HG02763 (cell line): ENCODE measurements at regions not wholly inside any gene's neighbourhood (a gene's known extent, or its start where the extent isn't known, plus 50 kb on each side); places are given as distances from the start of the nearest gene placed in this dataset.
"Not testable (repeated sequence)": the region's sequence is repeated elsewhere in the genome, so short reads cannot be mapped to it uniquely, and the experiment has no call there.

Source experiments
- ATAC-seq: cut with Tn5 transposase; IDR thresholded peaks from one replicate; pipeline ENCODE4 v1.9.1; 2021; ENCODE audit warnings: mild to moderate bottlenecking, moderate library complexity; ENCODE audit not compliant: unreplicated experiment

DNA sequence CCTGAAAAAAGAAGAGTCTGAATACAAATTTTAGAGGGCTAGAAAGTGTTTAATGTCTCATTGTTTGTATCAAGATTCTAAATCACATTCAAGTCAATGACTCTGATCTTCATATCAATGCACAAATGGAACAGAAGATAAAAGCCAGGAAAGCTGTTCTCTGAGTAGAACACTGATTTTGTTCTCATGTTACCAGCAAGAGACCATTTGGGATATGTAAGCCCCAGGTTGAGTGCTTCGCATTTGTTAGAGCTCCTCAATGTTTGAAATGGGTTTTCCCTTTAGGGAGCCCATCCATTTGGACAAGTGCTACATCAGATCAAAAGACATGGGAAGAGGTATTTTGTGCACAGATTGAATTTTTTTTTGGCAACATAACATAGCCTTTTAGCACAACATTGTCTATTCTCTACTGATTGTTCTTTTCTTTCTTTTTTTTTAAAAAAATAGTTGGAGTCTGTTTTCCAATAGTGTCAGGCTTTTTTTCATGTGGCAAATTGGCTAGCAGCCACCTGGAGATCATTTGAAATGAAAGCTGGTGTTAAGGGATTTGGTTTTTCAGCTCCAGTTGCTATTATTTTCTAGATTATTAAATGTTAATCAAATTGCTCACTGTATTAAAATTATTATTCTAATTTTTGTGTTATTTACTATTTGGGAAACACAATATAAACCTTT is 74.5 kb upstream of the ZPLD1 start:
- ATAC-seq, result no peak

DNA sequence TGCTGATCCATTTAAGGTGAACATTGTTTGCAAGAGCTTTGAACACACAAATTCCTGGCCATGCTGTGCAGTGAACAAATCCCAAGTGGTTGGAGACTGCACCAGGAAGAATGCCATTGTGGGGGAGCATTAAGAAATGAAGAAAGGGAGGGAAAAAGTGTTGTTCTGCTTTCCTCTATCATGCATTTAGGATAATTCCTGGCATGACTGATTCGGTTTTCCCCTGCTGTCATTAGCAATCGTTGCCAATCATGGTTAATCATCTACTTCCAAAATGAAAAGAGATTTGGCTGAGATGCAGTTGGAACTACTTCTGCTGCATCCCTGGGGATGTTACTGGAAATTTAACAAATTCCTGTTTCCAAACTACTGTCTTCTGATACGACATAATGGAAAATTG is 73.7 kb upstream of the ZPLD1 start:
- no peak for ATAC-seq

DNA sequence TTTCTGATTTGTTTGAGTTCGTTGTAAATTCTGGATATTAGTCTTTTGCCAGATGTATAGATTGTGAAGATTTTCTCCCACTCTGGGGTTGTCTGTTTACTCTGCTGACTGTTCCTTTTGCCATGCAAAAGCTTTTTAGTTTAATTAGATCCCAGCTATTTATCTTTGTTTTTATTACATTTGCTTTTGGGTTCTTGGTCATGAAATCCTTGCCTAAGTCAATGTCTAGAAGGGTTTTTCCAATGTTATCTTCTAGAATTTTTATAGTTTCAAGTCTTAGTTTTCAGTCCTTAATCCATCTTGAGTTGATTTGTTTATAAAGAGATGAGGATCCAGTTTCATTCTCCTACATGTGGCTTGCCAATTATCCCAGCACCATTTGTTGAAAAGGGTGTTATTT is 68.7 kb upstream of the ZPLD1 start:
- ATAC-seq, result not testable (repeated sequence)

DNA sequence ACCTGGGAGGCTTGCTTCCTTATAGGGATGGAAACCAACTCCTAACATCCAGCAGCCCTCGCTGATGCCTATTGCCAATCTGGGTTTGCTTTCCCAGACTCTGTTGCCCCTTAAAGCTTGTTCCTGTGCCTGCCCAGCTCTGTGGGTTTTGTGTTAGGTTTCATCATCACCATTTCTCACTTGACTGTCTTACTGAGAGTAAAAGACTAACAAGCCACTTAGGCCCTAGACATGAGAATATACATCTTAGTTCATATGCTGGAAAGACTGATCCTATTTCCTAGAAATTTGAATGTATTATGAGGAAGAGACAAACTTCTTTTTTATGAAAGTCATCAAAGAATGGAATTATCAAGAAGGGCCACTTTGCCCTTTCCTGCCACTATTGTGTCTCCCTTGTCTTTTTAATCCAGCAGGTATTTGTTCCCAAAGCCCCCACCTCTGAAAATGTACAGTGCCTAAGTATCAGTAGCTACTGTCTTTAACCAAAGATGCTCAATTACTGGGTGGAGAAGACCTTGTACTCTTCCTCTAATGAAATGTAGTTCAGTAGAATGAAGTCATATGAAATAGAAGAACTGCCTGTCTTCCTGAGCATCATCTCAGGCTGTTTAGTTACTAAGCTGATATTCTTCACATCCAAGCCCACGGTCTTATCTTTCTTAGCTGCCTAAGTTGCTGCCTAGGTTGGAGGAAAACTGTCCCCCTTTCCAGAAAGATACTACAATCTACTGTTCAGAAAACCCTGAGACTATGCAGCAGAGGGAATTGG is 59.8 kb upstream of the ZPLD1 start:
- no peak for ATAC-seq

DNA sequence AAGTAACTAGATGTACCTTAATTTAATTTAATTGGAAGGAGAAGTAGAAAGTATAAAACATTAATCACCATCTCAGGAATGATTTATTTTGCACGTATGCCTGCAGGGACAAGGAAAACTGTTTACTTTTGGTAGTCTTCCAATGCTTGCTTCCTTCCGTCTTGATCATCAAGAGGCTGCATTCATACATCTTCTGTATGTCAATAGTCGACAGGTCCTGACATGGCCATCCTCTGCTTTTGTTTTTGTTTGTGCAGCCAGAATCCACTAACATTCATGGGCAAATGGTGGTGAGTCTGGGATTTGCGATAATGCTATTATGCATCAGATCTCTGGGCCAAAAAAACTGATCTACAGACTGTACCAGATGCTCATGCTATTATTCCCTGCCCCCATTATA is 56.6 kb upstream of the ZPLD1 start:
- no peak for ATAC-seq

DNA sequence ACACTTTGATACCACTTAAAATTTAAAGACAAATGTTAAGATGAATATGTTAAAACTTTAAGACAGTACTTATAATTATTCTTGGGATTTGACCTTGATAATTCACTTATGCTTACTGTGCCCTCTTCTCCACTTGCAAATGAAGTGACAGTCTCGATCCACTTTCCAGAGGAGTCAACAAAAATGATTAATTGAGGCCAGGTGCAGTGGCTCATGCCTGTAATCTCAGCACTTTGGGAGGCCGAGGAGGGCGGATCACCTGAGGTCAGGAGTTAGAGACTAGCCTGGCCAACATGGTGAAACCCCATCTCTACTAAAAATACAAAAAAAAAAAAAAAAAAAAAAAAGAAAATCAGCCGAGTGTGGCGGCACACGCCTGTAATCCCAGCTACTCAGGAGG is 52.6 kb upstream of the ZPLD1 start:
- not testable (repeated sequence) for ATAC-seq
